ENCODE measurements at regions not wholly inside any gene's neighbourhood (a gene's known extent, or its start where the extent isn't known, plus 50 kb on each side); places are given as distances from the start of the nearest gene placed in this dataset.

DNA sequence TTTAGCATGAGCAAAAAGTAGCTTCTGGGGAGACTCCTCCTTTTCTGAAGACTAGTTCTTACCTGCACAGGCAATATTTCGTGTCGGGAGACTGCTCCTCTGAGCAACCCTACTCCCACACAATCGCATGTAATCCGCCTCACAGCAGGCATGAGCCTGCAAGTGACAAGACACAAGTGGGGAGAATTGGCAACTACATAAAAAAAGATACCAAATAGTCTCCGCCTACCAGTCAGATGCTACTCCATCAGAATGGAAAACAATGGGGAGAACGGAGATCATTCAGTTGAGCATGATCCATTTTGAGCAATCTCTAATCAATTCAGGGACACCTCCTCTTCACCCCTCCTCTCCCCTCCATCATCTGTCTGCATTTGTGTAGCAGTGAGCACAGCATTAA, 321.0 kb downstream of the COG6 start:
- no peak for TF ChIP-seq EZH2 (IDR thresholded peaks at IDR 0.05; ENCODE audit: low read length)
- TF ChIP-seq, protein P1, sequence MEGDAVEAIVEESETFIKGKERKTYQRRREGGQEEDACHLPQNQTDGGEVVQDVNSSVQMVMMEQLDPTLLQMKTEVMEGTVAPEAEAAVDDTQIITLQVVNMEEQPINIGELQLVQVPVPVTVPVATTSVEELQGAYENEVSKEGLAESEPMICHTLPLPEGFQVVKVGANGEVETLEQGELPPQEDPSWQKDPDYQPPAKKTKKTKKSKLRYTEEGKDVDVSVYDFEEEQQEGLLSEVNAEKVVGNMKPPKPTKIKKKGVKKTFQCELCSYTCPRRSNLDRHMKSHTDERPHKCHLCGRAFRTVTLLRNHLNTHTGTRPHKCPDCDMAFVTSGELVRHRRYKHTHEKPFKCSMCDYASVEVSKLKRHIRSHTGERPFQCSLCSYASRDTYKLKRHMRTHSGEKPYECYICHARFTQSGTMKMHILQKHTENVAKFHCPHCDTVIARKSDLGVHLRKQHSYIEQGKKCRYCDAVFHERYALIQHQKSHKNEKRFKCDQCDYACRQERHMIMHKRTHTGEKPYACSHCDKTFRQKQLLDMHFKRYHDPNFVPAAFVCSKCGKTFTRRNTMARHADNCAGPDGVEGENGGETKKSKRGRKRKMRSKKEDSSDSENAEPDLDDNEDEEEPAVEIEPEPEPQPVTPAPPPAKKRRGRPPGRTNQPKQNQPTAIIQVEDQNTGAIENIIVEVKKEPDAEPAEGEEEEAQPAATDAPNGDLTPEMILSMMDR (optimal IDR thresholded peaks at IDR 0.05 in 1 of 3, IDR thresholded peaks at IDR 0.05 in 1 of 3, conservative IDR thresholded peaks at IDR 0.05 in 1 of 3; ENCODE audit: extremely low read depth in 1 of 3, insufficient read depth in 2 of 3, low read length in 3 of 3) = no peak

Measured in keratinocyte (primary cell).